ENCODE measurements at regions not wholly inside any gene's neighbourhood (a gene's known extent, or its start where the extent isn't known, plus 50 kb on each side); places are given as distances from the start of the nearest gene placed in this dataset.

- TF ChIP-seq POLR2AphosphoS5 (IDR thresholded peaks at IDR 0.05; ENCODE audit: low read depth, low read length) (no peak), CTCF (IDR thresholded peaks at IDR 0.05) (no peak), TCF7L2 (IDR thresholded peaks at IDR 0.05; ENCODE audit: low read depth, low read length) (no peak), SIN3A (IDR thresholded peaks at IDR 0.05; ENCODE audit: borderline replicate concordance, insufficient read depth, low read depth, low read length) (no peak), REST (IDR thresholded peaks at IDR 0.05; ENCODE audit: insufficient read depth in 1 of 2, low read depth in 2 of 2, low read length in 1 of 2) (no peak)
- Histone ChIP-seq H3K27me3 (ENCODE audit: control insufficient read depth, insufficient read depth, low read length) (peaks cover 2% of the 10 kb centered on the region; the same call in 1 of the 2 replicates), H3K4me1 (ENCODE audit: control insufficient read depth, insufficient read depth, low read length) (no peaks in the 10 kb centered on the region), H3K36me3 (ENCODE audit: control insufficient read depth, insufficient read depth, low read length) (no peaks in the 10 kb centered on the region), H3K9me3 (ENCODE audit: control insufficient read depth, insufficient read depth, low read depth, low read length) (no peaks in the 10 kb centered on the region), H3K4me3 (ENCODE audit: low read depth in 2 of 2, low read length in 2 of 2) (no peak overlapping the region), H3K27ac (ENCODE audit: low read length) (no peak overlapping the region)
- no TSS peak for BruUV-seq (replicated peaks)
- POLR2A ChIA-PET: no interaction called here
- in situ Hi-C loops (cut with HindIII; ENCODE audit: low pct_unique_long_range_greater_than_20kb, low sequenced_read_pairs): no loop called here
- ATAC-seq (no peak), DNase-seq (ENCODE audit: low read depth, low spot score) (no peak)
- intact Hi-C loops (cut with micrococcal nuclease; ENCODE audit: unreplicated experiment): no loop called here
- CTCF ChIA-PET: no interaction called here
These were observed 146.3 kb upstream of the CHRDL1 start for GRCh38 chrX:110941906-110942305.

- Histone ChIP-seq H3K27me3 (ENCODE audit: control insufficient read depth, insufficient read depth, low read length) (no peaks in the 10 kb centered on the region; the same call in 1 of the 2 replicates), H3K4me3 (ENCODE audit: low read depth in 2 of 2, low read length in 2 of 2) (no peak overlapping the region), H3K36me3 (ENCODE audit: control insufficient read depth, insufficient read depth, low read length) (no peaks in the 10 kb centered on the region), H3K4me1 (ENCODE audit: control insufficient read depth, insufficient read depth, low read length) (no peaks in the 10 kb centered on the region), H3K27ac (ENCODE audit: low read length) (no peak overlapping the region), H3K9me3 (ENCODE audit: control insufficient read depth, insufficient read depth, low read depth, low read length) (no peaks in the 10 kb centered on the region)
- POLR2A ChIA-PET: no interaction called here
- CTCF ChIA-PET: no interaction called here
- TF ChIP-seq SIN3A (IDR thresholded peaks at IDR 0.05; ENCODE audit: borderline replicate concordance, insufficient read depth, low read depth, low read length) (no peak), REST (IDR thresholded peaks at IDR 0.05; ENCODE audit: insufficient read depth in 1 of 2, low read depth in 2 of 2, low read length in 1 of 2) (no peak), POLR2AphosphoS5 (IDR thresholded peaks at IDR 0.05; ENCODE audit: low read depth, low read length) (no peak), CTCF (IDR thresholded peaks at IDR 0.05) (no peak), TCF7L2 (IDR thresholded peaks at IDR 0.05; ENCODE audit: low read depth, low read length) (no peak)
- in situ Hi-C loops (cut with HindIII; ENCODE audit: low pct_unique_long_range_greater_than_20kb, low sequenced_read_pairs) (no loop called here), intact Hi-C loops (cut with micrococcal nuclease; ENCODE audit: unreplicated experiment) (no loop called here)
- no TSS peak for BruUV-seq (replicated peaks)
- DNase-seq (ENCODE audit: low read depth, low spot score) (no peak), ATAC-seq (no peak)
These were observed 143.5 kb upstream of the CHRDL1 start for GRCh38 chrX:110938977-110939732.

Data from Panc1 (cell line).